SU-DHL-6 (cell line): ENCODE measurements at regions not wholly inside any gene's neighbourhood (a gene's known extent, or its start where the extent isn't known, plus 50 kb on each side); places are given as distances from the start of the nearest gene placed in this dataset.

ENCODE experiments used
- EZH2phosphoT487 ChIP-seq: fragments of 200-600 bp; sonication (generic), shearing (Covaris generic); conservative IDR thresholded peaks from 2 replicates; pipeline ENCODE4 v1.6.1; 2018; ENCODE audit warnings: mild to moderate bottlenecking, antibody characterized with exemption, low read length, moderate library complexity, mixed read lengths
- TF ChIP-seq, protein P1 (sequence below): fragments of 200-600 bp; sonication (generic); IDR thresholded peaks from one replicate; pipeline ENCODE4 v1.5.1; 2017; ENCODE audit warnings: antibody characterized with exemption, mild to moderate bottlenecking, low read length, moderate library complexity; ENCODE audit not compliant: insufficient read depth, poor library complexity, severe bottlenecking

DNA sequence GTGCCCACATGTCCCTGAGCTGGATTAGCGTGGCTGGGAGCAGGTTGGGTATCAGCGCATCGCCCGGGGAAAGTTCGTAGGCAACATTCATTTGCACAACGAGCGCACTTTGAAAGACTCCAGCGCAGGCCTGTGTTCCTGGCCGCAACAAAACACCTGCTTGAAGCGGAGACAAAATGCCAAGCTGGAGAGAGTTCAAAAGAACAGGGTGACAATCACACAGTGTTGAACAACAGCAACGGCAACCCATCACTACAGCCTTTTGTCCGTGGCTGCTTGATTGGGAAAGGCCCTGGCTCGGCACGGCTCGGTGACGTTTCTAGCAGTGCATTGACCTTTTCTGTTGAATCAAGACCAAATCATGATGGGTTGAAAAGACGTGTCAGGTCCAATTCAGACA lies 336.3 kb downstream of the IRX1 start:
- TF ChIP-seq, protein P1, sequence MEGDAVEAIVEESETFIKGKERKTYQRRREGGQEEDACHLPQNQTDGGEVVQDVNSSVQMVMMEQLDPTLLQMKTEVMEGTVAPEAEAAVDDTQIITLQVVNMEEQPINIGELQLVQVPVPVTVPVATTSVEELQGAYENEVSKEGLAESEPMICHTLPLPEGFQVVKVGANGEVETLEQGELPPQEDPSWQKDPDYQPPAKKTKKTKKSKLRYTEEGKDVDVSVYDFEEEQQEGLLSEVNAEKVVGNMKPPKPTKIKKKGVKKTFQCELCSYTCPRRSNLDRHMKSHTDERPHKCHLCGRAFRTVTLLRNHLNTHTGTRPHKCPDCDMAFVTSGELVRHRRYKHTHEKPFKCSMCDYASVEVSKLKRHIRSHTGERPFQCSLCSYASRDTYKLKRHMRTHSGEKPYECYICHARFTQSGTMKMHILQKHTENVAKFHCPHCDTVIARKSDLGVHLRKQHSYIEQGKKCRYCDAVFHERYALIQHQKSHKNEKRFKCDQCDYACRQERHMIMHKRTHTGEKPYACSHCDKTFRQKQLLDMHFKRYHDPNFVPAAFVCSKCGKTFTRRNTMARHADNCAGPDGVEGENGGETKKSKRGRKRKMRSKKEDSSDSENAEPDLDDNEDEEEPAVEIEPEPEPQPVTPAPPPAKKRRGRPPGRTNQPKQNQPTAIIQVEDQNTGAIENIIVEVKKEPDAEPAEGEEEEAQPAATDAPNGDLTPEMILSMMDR: no peak
- TF ChIP-seq EZH2phosphoT487: no peak
